HCT116 (cell line): ENCODE measurements at regions not wholly inside any gene's neighbourhood (a gene's known extent, or its start where the extent isn't known, plus 50 kb on each side); places are given as distances from the start of the nearest gene placed in this dataset.

Experiments used
- ATAC-seq: fragments of 200-7000 bp; cut with Tn5 transposase; 2 replicates; pipeline ENCODE4 v1.9.1; 2020; ENCODE audit warnings: mild to moderate bottlenecking, moderate library complexity
- BruUV-seq: library from RNA; stranded (reverse); fragments of 400-500 nt; replicated peaks from 2 replicates; lab custom pipeline; 2021; lab: Mats Ljungman, UMichigan
- CTCF ChIA-PET: fragments of 300-600 bp; sonication (Branson Sonifier 250); formaldehyde crosslinking; loops from one replicate; lab custom pipeline; 2021; ENCODE audit warnings: antibody characterized with exemption; lab: Charles Lee
- POLR2A ChIA-PET: fragments of 300-600, 350-600 bp; sonication (Branson Sonifier 250); formaldehyde crosslinking; loops from one replicate; lab custom pipeline; 2021; ENCODE audit warnings: antibody characterized with exemption; lab: Charles Lee
- RAD21 ChIA-PET, 2 experiments: fragments of 300-600 bp; sonication (Branson Sonifier 250); formaldehyde crosslinking; loops; one replicate each; lab custom pipeline; 2023; ENCODE audit warnings: low total read pairs in 2 of 2; ENCODE audit not compliant: uncharacterized antibody in 2 of 2, unreplicated experiment in 2 of 2, low non-redundant PET in 1 of 2; lab: Charles Lee
- DNase-seq: peaks from one replicate; pipeline ENCODE4 v3.0.0-alpha.2; 2010; ENCODE audit warnings: low read depth, low spot score
- H2AFZ ChIP-seq: fragments of 200-600 bp; shearing (Covaris generic), sonication (generic); 2 replicates; pipeline ENCODE4 v1.6.1; 2017; ENCODE audit warnings: low read depth, mixed run types, mixed read lengths, antibody characterized with exemption, low read length; ENCODE audit not compliant: poor library complexity, severe bottlenecking
- H3K27ac ChIP-seq: 2 replicates; pipeline ENCODE4 v1.5.1; 2012; ENCODE audit warnings: low read depth, low read length
- H3K27me3 ChIP-seq: fragments of 200-600 bp; sonication (generic); 2 replicates; pipeline ENCODE4 v1.6.1; 2016; ENCODE audit warnings: mixed run types, low read length, mixed read lengths; ENCODE audit not compliant: insufficient read depth
- H3K36me3 ChIP-seq, 2 experiments: fragments of 200-500 bp in 1 of 2; fragments of 200-600 bp in 1 of 2; sonication (Bioruptor generic) in 1 of 2; sonication (generic) in 1 of 2; 2 replicates each; pipeline versions ENCODE4 v1.5.1 to v1.6.1; 2014 to 2016; ENCODE audit warnings: low read length in 2 of 2, inconsistent platforms in 1 of 2, mixed read lengths in 1 of 2, mixed run types in 1 of 2; ENCODE audit not compliant: insufficient read depth in 2 of 2, control insufficient read depth in 1 of 2
- H3K4me1 ChIP-seq, 2 experiments: fragments of 200-600 bp in 1 of 2; sonication (generic) in 1 of 2; 2 replicates each; pipeline versions ENCODE4 v1.5.1 to v1.6.1; 2012 to 2017; ENCODE audit warnings: low read length in 2 of 2, inconsistent platforms in 1 of 2, mild to moderate bottlenecking in 1 of 2, mixed read lengths in 1 of 2, mixed run types in 1 of 2, moderate library complexity in 1 of 2; ENCODE audit not compliant: insufficient read depth in 2 of 2, control insufficient read depth in 1 of 2
- H3K4me2 ChIP-seq: fragments of 200-600 bp; sonication (generic); 2 replicates; pipeline ENCODE4 v1.6.1; 2017; ENCODE audit warnings: mixed run types, low read length, mixed read lengths
- H3K4me3 ChIP-seq, 2 experiments: fragments of 200-600 bp in 1 of 2; sonication (generic) in 1 of 2; replicated peaks in 1 of 2; 2 replicates each; pipeline ENCODE4 v1.5.1; 2011 to 2016; ENCODE audit warnings: low read length in 2 of 2, control low read depth in 1 of 2, low read depth in 1 of 2, mild to moderate bottlenecking in 1 of 2, mixed read lengths in 1 of 2, mixed run types in 1 of 2
- H3K79me2 ChIP-seq: fragments of 200-600 bp; sonication (generic); 2 replicates; pipeline ENCODE4 v1.6.1; 2017; ENCODE audit warnings: mild to moderate bottlenecking, mixed run types, low read length, moderate library complexity, mixed read lengths; ENCODE audit not compliant: insufficient read depth
- H3K9ac ChIP-seq: fragments of 200-600 bp; sonication (generic); 2 replicates; pipeline ENCODE4 v1.6.1; 2016; ENCODE audit warnings: low read length, mixed read lengths
- H3K9me2 ChIP-seq: fragments of 200-600 bp; sonication (generic), shearing (Covaris generic); 2 replicates; pipeline ENCODE4 v1.6.1; 2017; ENCODE audit warnings: mixed run types, mild to moderate bottlenecking, moderate library complexity; ENCODE audit not compliant: insufficient read depth
- H3K9me3 ChIP-seq, 2 experiments: fragments of 200-500 bp in 1 of 2; fragments of 200-600 bp in 1 of 2; sonication (Bioruptor generic) in 1 of 2; sonication (generic) in 1 of 2; 2 replicates each; pipeline ENCODE4 v1.6.1; 2014 to 2017; ENCODE audit warnings: low read length in 2 of 2, mixed read lengths in 2 of 2, inconsistent platforms in 1 of 2, low read depth in 1 of 2, mild to moderate bottlenecking in 1 of 2, mixed run types in 1 of 2, moderate library complexity in 1 of 2; ENCODE audit not compliant: control insufficient read depth in 1 of 2, insufficient read depth in 1 of 2
- H4K20me1 ChIP-seq: fragments of 200-600 bp; sonication (generic), shearing (Covaris generic); 2 replicates; pipeline ENCODE4 v1.6.1; 2017; ENCODE audit warnings: mixed run types, mild to moderate bottlenecking, moderate library complexity; ENCODE audit not compliant: insufficient read depth
- CBX3 ChIP-seq: IDR thresholded peaks from 2 replicates; pipeline ENCODE4 v1.6.1; 2012; ENCODE audit warnings: low read depth
- FOSL1 ChIP-seq: IDR thresholded peaks from 2 replicates; pipeline ENCODE4 v1.6.1; 2012; ENCODE audit warnings: low read depth
- MAX ChIP-seq: IDR thresholded peaks from 2 replicates; pipeline ENCODE4 v1.6.1; 2012
- POLR2A ChIP-seq: IDR thresholded peaks from 2 replicates; pipeline ENCODE4 v1.7.0; 2011; ENCODE audit warnings: borderline replicate concordance; ENCODE audit not compliant: insufficient read depth, insufficient read length; ENCODE audit errors: extremely low read depth
- POLR2AphosphoS5 ChIP-seq: IDR thresholded peaks from 2 replicates; pipeline ENCODE4 v1.6.1; 2011; ENCODE audit warnings: mild to moderate bottlenecking, low read depth, low read length, moderate library complexity
- RAD21 ChIP-seq: IDR thresholded peaks from 2 replicates; pipeline ENCODE4 v1.6.1; 2012; ENCODE audit warnings: low read depth, mild to moderate bottlenecking
- SP1 ChIP-seq: IDR thresholded peaks from 2 replicates; pipeline ENCODE4 v1.6.1; 2012; ENCODE audit warnings: low read depth
- SRF ChIP-seq: IDR thresholded peaks from 2 replicates; pipeline ENCODE4 v1.6.1; 2012; ENCODE audit warnings: low read depth
- ZNF274 ChIP-seq: fragments of 200-500 bp; sonication (Bioruptor generic); IDR thresholded peaks from 2 replicates; pipeline ENCODE4 v1.6.1; 2014; ENCODE audit warnings: mild to moderate bottlenecking, low read depth, low read length, inconsistent platforms
- intact Hi-C: fragments of 100-400 bp; cut with micrococcal nuclease; formaldehyde crosslinking; loops from 2 replicates; pipeline ENCODE4 v1.10.0; 2022
- TF ChIP-seq, protein P1 (sequence below), 3 experiments: fragments of 200-600 bp in 1 of 3; sonication (generic) in 1 of 3; IDR thresholded peaks in 2 of 3; conservative IDR thresholded peaks in 1 of 3; 2 replicates each; pipeline ENCODE4 v1.5.1; 2012 to 2017; ENCODE audit warnings: low read depth in 2 of 3, low read length in 2 of 3, antibody characterized with exemption in 1 of 3, borderline replicate concordance in 1 of 3, control low read depth in 1 of 3, mild to moderate bottlenecking in 1 of 3, mixed read lengths in 1 of 3, mixed run types in 1 of 3, moderate library complexity in 1 of 3; ENCODE audit not compliant: insufficient read depth in 1 of 3
- TF ChIP-seq, protein P2 (sequence below): IDR thresholded peaks from 2 replicates; pipeline ENCODE4 v1.6.1; 2012
- TF ChIP-seq, protein P3 (sequence below): IDR thresholded peaks from 2 replicates; pipeline ENCODE4 v1.6.1; 2012; ENCODE audit warnings: low read depth

DNA sequence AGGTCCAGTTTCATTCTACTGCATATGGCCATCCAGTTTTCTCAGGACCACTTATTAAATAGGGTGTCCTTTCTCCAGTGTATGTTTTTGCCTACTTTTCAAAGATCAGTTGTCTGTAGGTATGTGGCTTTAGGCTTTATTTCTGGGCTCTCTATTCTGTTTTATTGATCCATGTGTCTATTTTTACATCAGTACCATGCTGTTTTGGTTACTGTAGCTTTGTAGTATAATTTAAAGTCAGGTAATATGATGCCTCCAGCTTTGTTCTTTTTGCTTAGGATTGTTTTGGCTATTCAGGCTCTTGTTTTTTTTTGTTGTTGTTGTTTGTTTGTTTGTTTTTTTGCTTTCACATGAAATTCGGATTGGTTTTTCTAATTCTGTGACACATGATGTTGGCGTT is 124.4 kb upstream of the SLC35F3 start:
- no peak overlapping the region for H3K27ac ChIP-seq
- no peaks in the 10 kb centered on the region for H4K20me1 ChIP-seq
- ATAC-seq (no peak), DNase-seq (no peak)
- H2AFZ ChIP-seq: no peak overlapping the region
- no peaks in the 10 kb centered on the region for H3K4me1 ChIP-seq
- no peak overlapping the region for H3K4me2 ChIP-seq
- H3K9me2 ChIP-seq: no peaks in the 10 kb centered on the region
- ChIA-PET RAD21 (no interaction called here), POLR2A (no interaction called here), CTCF (no interaction called here)
- peaks cover 0 to 8% of the 10 kb centered on the region in 2 experiments; a peak in 2 of 4 replicates for H3K9me3 ChIP-seq
- no peak overlapping the region for H3K9ac ChIP-seq
- no peak overlapping the region for H3K4me3 ChIP-seq
- no peaks in the 10 kb centered on the region for H3K79me2 ChIP-seq
- H3K36me3 ChIP-seq: no peaks in the 10 kb centered on the region
- intact Hi-C loops: no loop called here
- no TSS peak for BruUV-seq
- no peak for TF ChIP-seq POLR2AphosphoS5
- TF ChIP-seq CBX3: 0 out of 2 replicates have a peak, but pooled peaks have one; percentile 43
- no peaks in the 10 kb centered on the region for H3K27me3 ChIP-seq

DNA sequence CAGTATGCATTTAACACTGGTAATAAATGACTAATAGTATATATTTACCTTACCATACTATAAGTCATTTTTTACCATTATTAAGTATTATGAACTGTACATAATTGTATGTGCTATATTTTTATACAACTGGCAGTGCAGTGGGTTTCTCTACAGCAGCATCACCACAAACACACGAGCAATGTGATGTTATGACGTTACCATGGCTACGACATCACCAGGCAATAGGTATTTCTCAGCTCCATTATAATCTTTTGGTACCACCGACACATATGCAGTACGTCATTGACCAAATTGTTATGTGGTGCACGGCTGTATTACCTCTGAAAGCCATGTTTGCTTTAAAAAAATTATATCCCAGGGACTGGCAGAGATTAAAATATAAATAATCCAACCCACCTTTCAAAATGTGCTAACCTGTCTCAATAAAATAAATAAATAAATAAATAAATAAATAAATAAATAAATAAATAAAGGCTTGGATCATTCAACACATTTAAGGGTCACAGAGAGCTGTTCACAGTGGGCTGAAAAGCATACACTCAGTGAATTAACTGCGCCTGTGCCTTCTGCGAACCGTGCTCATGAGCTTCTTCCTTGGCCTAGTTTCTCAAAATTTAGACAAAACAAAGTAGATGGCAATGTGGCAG is 121.4 kb upstream of the SLC35F3 start:
- no TSS peak for BruUV-seq

More for the DNA sequence above, 121.4 kb upstream of the SLC35F3 start:
- no peaks in the 10 kb centered on the region for H3K4me1 ChIP-seq
- no peak for TF ChIP-seq SP1
- TF ChIP-seq ZNF274: no peak
- TF ChIP-seq, protein P1, sequence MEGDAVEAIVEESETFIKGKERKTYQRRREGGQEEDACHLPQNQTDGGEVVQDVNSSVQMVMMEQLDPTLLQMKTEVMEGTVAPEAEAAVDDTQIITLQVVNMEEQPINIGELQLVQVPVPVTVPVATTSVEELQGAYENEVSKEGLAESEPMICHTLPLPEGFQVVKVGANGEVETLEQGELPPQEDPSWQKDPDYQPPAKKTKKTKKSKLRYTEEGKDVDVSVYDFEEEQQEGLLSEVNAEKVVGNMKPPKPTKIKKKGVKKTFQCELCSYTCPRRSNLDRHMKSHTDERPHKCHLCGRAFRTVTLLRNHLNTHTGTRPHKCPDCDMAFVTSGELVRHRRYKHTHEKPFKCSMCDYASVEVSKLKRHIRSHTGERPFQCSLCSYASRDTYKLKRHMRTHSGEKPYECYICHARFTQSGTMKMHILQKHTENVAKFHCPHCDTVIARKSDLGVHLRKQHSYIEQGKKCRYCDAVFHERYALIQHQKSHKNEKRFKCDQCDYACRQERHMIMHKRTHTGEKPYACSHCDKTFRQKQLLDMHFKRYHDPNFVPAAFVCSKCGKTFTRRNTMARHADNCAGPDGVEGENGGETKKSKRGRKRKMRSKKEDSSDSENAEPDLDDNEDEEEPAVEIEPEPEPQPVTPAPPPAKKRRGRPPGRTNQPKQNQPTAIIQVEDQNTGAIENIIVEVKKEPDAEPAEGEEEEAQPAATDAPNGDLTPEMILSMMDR (IDR thresholded peaks at IDR 0.05 in 2 of 3, conservative IDR thresholded peaks at IDR 0.05 in 1 of 3; ENCODE audit: borderline replicate concordance in 1 of 3, insufficient read depth in 1 of 3, low read depth in 2 of 3, low read length in 2 of 3): no peak
- no peak for TF ChIP-seq RAD21
- TF ChIP-seq FOSL1: no peak
- TF ChIP-seq MAX: no peak
- no peak for TF ChIP-seq POLR2A
- TF ChIP-seq POLR2AphosphoS5: no peak
- TF ChIP-seq, protein P2, sequence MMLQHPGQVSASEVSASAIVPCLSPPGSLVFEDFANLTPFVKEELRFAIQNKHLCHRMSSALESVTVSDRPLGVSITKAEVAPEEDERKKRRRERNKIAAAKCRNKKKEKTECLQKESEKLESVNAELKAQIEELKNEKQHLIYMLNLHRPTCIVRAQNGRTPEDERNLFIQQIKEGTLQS: no peak
- TF ChIP-seq, protein P3, sequence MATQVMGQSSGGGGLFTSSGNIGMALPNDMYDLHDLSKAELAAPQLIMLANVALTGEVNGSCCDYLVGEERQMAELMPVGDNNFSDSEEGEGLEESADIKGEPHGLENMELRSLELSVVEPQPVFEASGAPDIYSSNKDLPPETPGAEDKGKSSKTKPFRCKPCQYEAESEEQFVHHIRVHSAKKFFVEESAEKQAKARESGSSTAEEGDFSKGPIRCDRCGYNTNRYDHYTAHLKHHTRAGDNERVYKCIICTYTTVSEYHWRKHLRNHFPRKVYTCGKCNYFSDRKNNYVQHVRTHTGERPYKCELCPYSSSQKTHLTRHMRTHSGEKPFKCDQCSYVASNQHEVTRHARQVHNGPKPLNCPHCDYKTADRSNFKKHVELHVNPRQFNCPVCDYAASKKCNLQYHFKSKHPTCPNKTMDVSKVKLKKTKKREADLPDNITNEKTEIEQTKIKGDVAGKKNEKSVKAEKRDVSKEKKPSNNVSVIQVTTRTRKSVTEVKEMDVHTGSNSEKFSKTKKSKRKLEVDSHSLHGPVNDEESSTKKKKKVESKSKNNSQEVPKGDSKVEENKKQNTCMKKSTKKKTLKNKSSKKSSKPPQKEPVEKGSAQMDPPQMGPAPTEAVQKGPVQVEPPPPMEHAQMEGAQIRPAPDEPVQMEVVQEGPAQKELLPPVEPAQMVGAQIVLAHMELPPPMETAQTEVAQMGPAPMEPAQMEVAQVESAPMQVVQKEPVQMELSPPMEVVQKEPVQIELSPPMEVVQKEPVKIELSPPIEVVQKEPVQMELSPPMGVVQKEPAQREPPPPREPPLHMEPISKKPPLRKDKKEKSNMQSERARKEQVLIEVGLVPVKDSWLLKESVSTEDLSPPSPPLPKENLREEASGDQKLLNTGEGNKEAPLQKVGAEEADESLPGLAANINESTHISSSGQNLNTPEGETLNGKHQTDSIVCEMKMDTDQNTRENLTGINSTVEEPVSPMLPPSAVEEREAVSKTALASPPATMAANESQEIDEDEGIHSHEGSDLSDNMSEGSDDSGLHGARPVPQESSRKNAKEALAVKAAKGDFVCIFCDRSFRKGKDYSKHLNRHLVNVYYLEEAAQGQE: no peak
- no peak for TF ChIP-seq SRF
- H3K4me2 ChIP-seq: no peak overlapping the region
- no peaks in the 10 kb centered on the region for H3K9me2 ChIP-seq
- ChIA-PET RAD21 (no interaction called here), CTCF (interaction anchor here (1.0 to 1.5 kb wide), 2 partner anchors 8 to 342 kb away, joined by 3 to 4 read pairs; no protein-coding TSS in a partner anchor), POLR2A (no interaction called here)
- no peaks in the 10 kb centered on the region for H4K20me1 ChIP-seq
- H3K36me3 ChIP-seq: no peaks in the 10 kb centered on the region
- DNase-seq: no peak
- no peak overlapping the region for H3K4me3 ChIP-seq
- no peak overlapping the region for H2AFZ ChIP-seq
- H3K27ac ChIP-seq: no peak overlapping the region
- ATAC-seq: no peak
- H3K79me2 ChIP-seq: no peaks in the 10 kb centered on the region
- H3K9me3 ChIP-seq: peaks cover 0 to 8% of the 10 kb centered on the region in 2 experiments; a peak in 2 of 4 replicates
- intact Hi-C loops: no loop called here
- no peaks in the 10 kb centered on the region for H3K27me3 ChIP-seq
- no peak overlapping the region for H3K9ac ChIP-seq
